Effector memory CD4-positive, alpha-beta T cell (primary cell): ENCODE measurements at regions not wholly inside any gene's neighbourhood (a gene's known extent, or its start where the extent isn't known, plus 50 kb on each side); places are given as distances from the start of the nearest gene placed in this dataset.

Source experiments
- DNase-seq, 3 donors: peaks; one replicate each; pipeline ENCODE4 v3.0.0-alpha.2; 2020
- H3K27ac ChIP-seq: 2 replicates; pipeline ENCODE4 v1.7.0; 2013; ENCODE audit warnings: mild to moderate bottlenecking, low read length, moderate library complexity; ENCODE audit not compliant: insufficient read depth, poor library complexity, severe bottlenecking
- H3K27me3 ChIP-seq: replicated peaks from 2 replicates; pipeline ENCODE4 v1.7.0; 2013; ENCODE audit warnings: mild to moderate bottlenecking, low read length; ENCODE audit not compliant: insufficient read depth, control insufficient read depth, poor library complexity, severe bottlenecking
- H3K36me3 ChIP-seq: 2 replicates; pipeline ENCODE4 v1.7.0; 2013; ENCODE audit warnings: mild to moderate bottlenecking, low read length, moderate library complexity; ENCODE audit not compliant: control insufficient read depth, insufficient read depth
- H3K4me1 ChIP-seq: 2 replicates; pipeline ENCODE4 v1.7.0; 2013; ENCODE audit warnings: low read length, mild to moderate bottlenecking; ENCODE audit not compliant: control insufficient read depth, insufficient read depth, poor library complexity, severe bottlenecking
- H3K4me3 ChIP-seq: 2 replicates; pipeline ENCODE4 v1.7.0; 2013; ENCODE audit warnings: low read length, low read depth, mild to moderate bottlenecking; ENCODE audit not compliant: insufficient read depth, poor library complexity, severe bottlenecking
- H3K9me3 ChIP-seq: 2 replicates; pipeline ENCODE4 v1.7.0; 2013; ENCODE audit warnings: mild to moderate bottlenecking, low read length, moderate library complexity; ENCODE audit not compliant: control insufficient read depth

GRCh38 chrX:16461968-16462367, 188.0 kb upstream of the S100G start:
- H3K4me1 ChIP-seq: no peaks in the 10 kb centered on the region
- H3K9me3 ChIP-seq: no peaks in the 10 kb centered on the region
- peaks cover 4% of the 10 kb centered on the region for H3K27me3 ChIP-seq
- no peak overlapping the region for H3K4me3 ChIP-seq
- DNase-seq: no peak
- H3K36me3 ChIP-seq: no peaks in the 10 kb centered on the region
- H3K27ac ChIP-seq: no peak overlapping the region

DNA sequence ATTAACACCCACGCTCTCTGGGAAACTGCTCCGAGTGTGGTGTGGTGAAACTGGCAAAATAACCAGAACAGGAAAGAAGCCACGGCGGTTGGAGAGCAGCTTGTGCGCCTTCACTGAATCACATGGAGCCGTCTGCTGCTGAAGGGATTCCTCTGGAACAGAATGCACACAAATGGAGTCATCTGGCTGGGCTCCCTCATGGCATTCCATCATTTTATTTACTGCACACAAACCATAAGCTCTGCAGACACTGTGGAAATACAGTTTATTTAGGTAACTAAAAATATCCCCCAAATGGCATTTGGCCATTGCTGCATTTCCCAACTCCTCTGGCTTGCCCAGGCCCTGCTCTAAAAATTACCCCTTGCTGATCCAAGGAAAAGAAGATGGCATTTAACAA, 187.0 kb upstream of the S100G start:
- Histone ChIP-seq H3K27ac (no peak overlapping the region), H3K27me3 (peaks cover 4% of the 10 kb centered on the region), H3K4me3 (no peak overlapping the region), H3K4me1 (no peaks in the 10 kb centered on the region), H3K9me3 (no peaks in the 10 kb centered on the region), H3K36me3 (no peaks in the 10 kb centered on the region)
- DNase-seq: no peak

GRCh38 chrX:16464369-16464768, 185.6 kb upstream of the S100G start:
- no peak overlapping the region for H3K27ac ChIP-seq
- no peaks in the 10 kb centered on the region for H3K36me3 ChIP-seq
- no peaks in the 10 kb centered on the region for H3K9me3 ChIP-seq
- no peak overlapping the region for H3K4me3 ChIP-seq
- DNase-seq: no peak
- no peaks in the 10 kb centered on the region for H3K4me1 ChIP-seq
- H3K27me3 ChIP-seq: peaks cover 4% of the 10 kb centered on the region

GRCh38 chrX:16465081-16465876, 184.7 kb upstream of the S100G start:
- H3K27ac ChIP-seq: no peak overlapping the region
- H3K4me3 ChIP-seq: no peak overlapping the region
- H3K4me1 ChIP-seq: no peaks in the 10 kb centered on the region
- DNase-seq: no peak
- peaks cover 4% of the 10 kb centered on the region for H3K27me3 ChIP-seq
- no peaks in the 10 kb centered on the region for H3K36me3 ChIP-seq
- H3K9me3 ChIP-seq: no peaks in the 10 kb centered on the region

- Histone ChIP-seq H3K4me1 (no peaks in the 10 kb centered on the region), H3K27me3 (peaks cover 4% of the 10 kb centered on the region), H3K9me3 (no peaks in the 10 kb centered on the region), H3K4me3 (no peak overlapping the region), H3K36me3 (no peaks in the 10 kb centered on the region), H3K27ac (no peak overlapping the region)
- no peak for DNase-seq
These were observed 183.1 kb upstream of the S100G start for GRCh38 chrX:16466640-16467432.

DNA sequence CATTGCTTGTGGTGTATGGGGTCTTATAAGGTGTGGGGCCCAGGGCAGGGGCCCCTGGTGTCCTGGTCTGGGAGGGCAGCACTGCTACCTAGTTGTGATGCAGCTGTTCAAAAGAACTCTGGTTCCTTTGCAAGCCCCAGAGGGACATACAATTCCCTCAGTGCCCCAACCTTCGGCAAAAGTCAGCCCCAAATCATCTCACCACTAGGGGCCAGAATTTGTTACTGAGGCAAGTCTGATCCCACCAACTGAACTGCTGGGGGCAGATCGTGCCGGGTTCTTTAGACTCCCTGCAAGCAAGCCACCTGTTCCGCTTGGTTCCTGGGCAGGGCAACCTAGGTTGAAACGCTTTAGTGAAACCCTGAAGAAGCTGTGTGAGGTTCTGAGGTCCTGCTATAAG, 180.1 kb upstream of the S100G start:
- Histone ChIP-seq H3K27ac (no peak overlapping the region), H3K4me1 (no peaks in the 10 kb centered on the region), H3K36me3 (no peaks in the 10 kb centered on the region), H3K4me3 (no peak overlapping the region), H3K9me3 (no peaks in the 10 kb centered on the region), H3K27me3 (no peaks in the 10 kb centered on the region)
- no peak for DNase-seq

- Histone ChIP-seq H3K27ac (no peak overlapping the region), H3K27me3 (no peaks in the 10 kb centered on the region), H3K36me3 (no peaks in the 10 kb centered on the region), H3K4me3 (no peak overlapping the region), H3K9me3 (no peaks in the 10 kb centered on the region), H3K4me1 (no peaks in the 10 kb centered on the region)
- DNase-seq: no peak
These were observed 177.6 kb upstream of the S100G start for GRCh38 chrX:16472345-16472744.

DNA sequence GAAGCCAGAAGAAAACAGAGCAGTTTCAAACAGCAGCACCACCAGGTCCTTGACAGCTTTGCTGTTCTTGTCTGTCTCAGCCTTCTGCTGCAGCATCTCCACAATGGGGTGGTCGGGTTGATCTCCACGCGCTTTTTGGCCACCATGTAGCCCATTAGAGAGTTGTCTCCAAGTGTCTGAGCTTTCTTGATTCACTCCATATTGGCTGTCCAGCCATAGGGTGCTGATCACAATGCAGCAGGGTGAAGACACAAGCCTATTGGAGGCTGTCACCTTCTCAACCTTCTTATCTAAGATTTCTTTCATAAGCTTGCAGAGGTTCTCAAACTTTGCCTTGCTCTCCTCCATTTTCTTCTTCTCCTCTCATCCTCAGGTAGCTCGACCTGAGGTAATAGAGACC, 175.4 kb upstream of the S100G start:
- no peak for DNase-seq
- no peak overlapping the region for H3K27ac ChIP-seq
- no peaks in the 10 kb centered on the region for H3K9me3 ChIP-seq
- H3K4me3 ChIP-seq: no peak overlapping the region
- no peaks in the 10 kb centered on the region for H3K27me3 ChIP-seq
- H3K4me1 ChIP-seq: no peaks in the 10 kb centered on the region
- H3K36me3 ChIP-seq: no peaks in the 10 kb centered on the region

DNA sequence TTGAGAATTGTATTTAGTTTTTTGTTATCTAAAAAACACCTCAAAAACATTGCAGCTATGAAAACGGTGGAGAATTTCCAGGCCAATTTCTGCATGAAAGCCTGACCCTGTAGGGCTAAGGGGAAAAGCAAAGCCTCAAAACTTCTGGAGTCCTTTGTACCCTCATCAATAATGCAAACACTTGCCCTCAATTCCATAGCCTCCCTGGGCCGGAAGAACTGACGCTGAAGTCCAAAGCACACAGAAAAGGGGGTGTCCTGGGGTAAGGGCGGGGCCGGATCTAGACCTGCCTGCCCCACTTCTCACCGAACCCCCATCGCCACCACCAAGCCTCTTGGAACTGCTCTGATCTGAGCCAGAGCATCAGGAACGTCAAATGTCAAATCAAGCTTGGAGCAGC, 173.9 kb upstream of the S100G start:
- no peaks in the 10 kb centered on the region for H3K36me3 ChIP-seq

GRCh38 chrX:16476692-16477091, 173.3 kb upstream of the S100G start:
- Histone ChIP-seq H3K27me3 (no peaks in the 10 kb centered on the region), H3K36me3 (no peaks in the 10 kb centered on the region), H3K4me3 (no peak overlapping the region), H3K4me1 (no peaks in the 10 kb centered on the region), H3K9me3 (no peaks in the 10 kb centered on the region), H3K27ac (no peak overlapping the region)
- DNase-seq: no peak

More for the DNA sequence above, 173.9 kb upstream of the S100G start:
- H3K27me3 ChIP-seq: no peaks in the 10 kb centered on the region
- no peaks in the 10 kb centered on the region for H3K9me3 ChIP-seq
- H3K4me1 ChIP-seq: no peaks in the 10 kb centered on the region
- H3K27ac ChIP-seq: no peak overlapping the region
- DNase-seq: no peak
- no peak overlapping the region for H3K4me3 ChIP-seq
